ENCODE measurements at regions not wholly inside any gene's neighbourhood (a gene's known extent, or its start where the extent isn't known, plus 50 kb on each side); places are given as distances from the start of the nearest gene placed in this dataset.
"Not testable (repeated sequence)": the region's sequence is repeated elsewhere in the genome, so short reads cannot be mapped to it uniquely, and the experiment has no call there.

- TF ChIP-seq TSHZ2 (CRISPR knock-in tag; IDR thresholded peaks at IDR 0.05) (no peak), ZNF8 (CRISPR knock-in tag; IDR thresholded peaks at IDR 0.05) (no peak)
- ATAC-seq, result no peak
Observed at GRCh38 chr2:54049365-54049764, 66.0 kb upstream of the ACYP2 start.

GRCh38 chr2:54048896-54049295, 66.5 kb upstream of the ACYP2 start:
- not testable (repeated sequence) for ATAC-seq

GRCh38 chr2:54048117-54048785, 67.2 kb upstream of the ACYP2 start:
- TF ChIP-seq BACH2 (CRISPR knock-in tag; IDR thresholded peaks at IDR 0.05; ENCODE audit: borderline replicate concordance), result no peak
- TF ChIP-seq ISL1 (CRISPR knock-in tag; IDR thresholded peaks at IDR 0.05), result no peak
- no peak for ATAC-seq

GRCh38 chr2:54047658-54048057, 67.8 kb upstream of the ACYP2 start:
- no peak for TF ChIP-seq PATZ1 (CRISPR knock-in tag; IDR thresholded peaks at IDR 0.05; ENCODE audit: borderline replicate concordance)
- no peak for TF ChIP-seq ZC3H10 (CRISPR knock-in tag; IDR thresholded peaks at IDR 0.05)
- no peak for TF ChIP-seq TOX (CRISPR knock-in tag; IDR thresholded peaks at IDR 0.05; ENCODE audit: borderline replicate concordance)
- TF ChIP-seq ZFP30 (CRISPR knock-in tag; IDR thresholded peaks at IDR 0.05), result no peak
- no peak for TF ChIP-seq TSHZ2 (CRISPR knock-in tag; IDR thresholded peaks at IDR 0.05)
- no peak for TF ChIP-seq GLIS3 (CRISPR knock-in tag; IDR thresholded peaks at IDR 0.05)
- no peak for TF ChIP-seq PPARA (CRISPR knock-in tag; IDR thresholded peaks at IDR 0.05; ENCODE audit: borderline replicate concordance)
- TF ChIP-seq CREB5 (CRISPR knock-in tag; IDR thresholded peaks at IDR 0.05; ENCODE audit: low read depth), result no peak
- no peak for TF ChIP-seq ZNF70 (CRISPR knock-in tag; IDR thresholded peaks at IDR 0.05)
- TF ChIP-seq ESRRG (CRISPR knock-in tag; IDR thresholded peaks at IDR 0.05), result no peak
- ATAC-seq, result no peak

GRCh38 chr2:54047091-54047490, 68.3 kb upstream of the ACYP2 start:
- TF ChIP-seq RARB (CRISPR knock-in tag; IDR thresholded peaks at IDR 0.05), result no peak
- TF ChIP-seq ZNF8 (CRISPR knock-in tag; IDR thresholded peaks at IDR 0.05), result no peak
- ATAC-seq, result no peak

- no peak for ATAC-seq
- TF ChIP-seq ZNF70 (CRISPR knock-in tag; IDR thresholded peaks at IDR 0.05) (no peak), ESRRG (CRISPR knock-in tag; IDR thresholded peaks at IDR 0.05) (no peak)
Observed at GRCh38 chr2:54042897-54043620, 72.3 kb upstream of the PSME4 start.

Measured in SK-N-SH treated with all-trans-retinoic acid at 6 μM for 48 hours (cell line).